Chondrocyte (in vitro differentiated cells): ENCODE measurements at regions not wholly inside any gene's neighbourhood (a gene's known extent, or its start where the extent isn't known, plus 50 kb on each side); places are given as distances from the start of the nearest gene placed in this dataset.
"Not testable (repeated sequence)": the region's sequence is repeated elsewhere in the genome, so short reads cannot be mapped to it uniquely, and the experiment has no call there.

Experiments
- DNase-seq: peaks from one replicate; pipeline ENCODE4 v3.0.0; 2021; ENCODE audit warnings: mixed read lengths, low spot score
- H3K27ac Mint-ChIP-seq: one replicate; pipeline ENCODE4 v1.8.0; 2021; ENCODE audit warnings: mild to moderate bottlenecking, moderate library complexity, mixed read lengths; ENCODE audit not compliant: unreplicated experiment
- H3K27me3 Mint-ChIP-seq: 2 replicates; pipeline ENCODE4 v1.8.0; 2021; ENCODE audit warnings: low read depth, mixed read lengths
- H3K36me3 Mint-ChIP-seq: 2 replicates; pipeline ENCODE4 v1.8.0; 2021; ENCODE audit warnings: low read depth, mixed read lengths
- H3K4me1 Mint-ChIP-seq: 2 replicates; pipeline ENCODE4 v1.8.0; 2021; ENCODE audit warnings: low read depth, mild to moderate bottlenecking, mixed read lengths
- H3K4me3 Mint-ChIP-seq: one replicate; pipeline ENCODE4 v1.8.0; 2021; ENCODE audit warnings: mild to moderate bottlenecking, moderate library complexity, mixed read lengths; ENCODE audit not compliant: unreplicated experiment
- H3K9me3 Mint-ChIP-seq: 2 replicates; pipeline ENCODE4 v1.8.0; 2021; ENCODE audit warnings: low read depth, mixed read lengths
- TF ChIP-seq, protein P1 (sequence below): fragments of 200-600 bp; sonication (generic); IDR thresholded peaks from 2 replicates; pipeline ENCODE4 v1.5.0; 2021; ENCODE audit warnings: antibody characterized with exemption, mild to moderate bottlenecking, moderate library complexity

- TF ChIP-seq, protein P1, sequence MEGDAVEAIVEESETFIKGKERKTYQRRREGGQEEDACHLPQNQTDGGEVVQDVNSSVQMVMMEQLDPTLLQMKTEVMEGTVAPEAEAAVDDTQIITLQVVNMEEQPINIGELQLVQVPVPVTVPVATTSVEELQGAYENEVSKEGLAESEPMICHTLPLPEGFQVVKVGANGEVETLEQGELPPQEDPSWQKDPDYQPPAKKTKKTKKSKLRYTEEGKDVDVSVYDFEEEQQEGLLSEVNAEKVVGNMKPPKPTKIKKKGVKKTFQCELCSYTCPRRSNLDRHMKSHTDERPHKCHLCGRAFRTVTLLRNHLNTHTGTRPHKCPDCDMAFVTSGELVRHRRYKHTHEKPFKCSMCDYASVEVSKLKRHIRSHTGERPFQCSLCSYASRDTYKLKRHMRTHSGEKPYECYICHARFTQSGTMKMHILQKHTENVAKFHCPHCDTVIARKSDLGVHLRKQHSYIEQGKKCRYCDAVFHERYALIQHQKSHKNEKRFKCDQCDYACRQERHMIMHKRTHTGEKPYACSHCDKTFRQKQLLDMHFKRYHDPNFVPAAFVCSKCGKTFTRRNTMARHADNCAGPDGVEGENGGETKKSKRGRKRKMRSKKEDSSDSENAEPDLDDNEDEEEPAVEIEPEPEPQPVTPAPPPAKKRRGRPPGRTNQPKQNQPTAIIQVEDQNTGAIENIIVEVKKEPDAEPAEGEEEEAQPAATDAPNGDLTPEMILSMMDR: no peak
- Mint-ChIP-seq H3K27me3 (no peaks in the 10 kb centered on the region), H3K4me3 (no peak overlapping the region), H3K9me3 (peaks cover 1% of the 10 kb centered on the region), H3K4me1 (peaks cover 5% of the 10 kb centered on the region), H3K27ac (peak overlapping the region; percentile 34), H3K36me3 (no peaks in the 10 kb centered on the region)
- no peak for DNase-seq
These were observed 134.9 kb upstream of the CACNA2D1 start for GRCh38 chr7:82578430-82578829.

GRCh38 chr7:82572195-82572880, 128.8 kb upstream of the CACNA2D1 start:
- H3K9me3 Mint-ChIP-seq: no peaks in the 10 kb centered on the region
- H3K27me3 Mint-ChIP-seq: no peaks in the 10 kb centered on the region
- DNase-seq: no peak
- H3K36me3 Mint-ChIP-seq: no peaks in the 10 kb centered on the region
- TF ChIP-seq, protein P1: peak; percentile 98
- H3K27ac Mint-ChIP-seq: no peak overlapping the region
- peaks cover 6% of the 10 kb centered on the region for H3K4me1 Mint-ChIP-seq
- H3K4me3 Mint-ChIP-seq: peak overlapping the region; percentile 47

GRCh38 chr7:82571047-82571446, 127.5 kb upstream of the CACNA2D1 start:
- DNase-seq, H3K27ac Mint-ChIP-seq, H3K36me3 Mint-ChIP-seq, H3K27me3 Mint-ChIP-seq, H3K4me3 Mint-ChIP-seq, H3K9me3 Mint-ChIP-seq: not testable (repeated sequence)
- peaks cover 15% of the 10 kb centered on the region for H3K4me1 Mint-ChIP-seq

GRCh38 chr7:82567841-82568240, 124.3 kb upstream of the CACNA2D1 start:
- Mint-ChIP-seq H3K36me3 (peaks cover 2% of the 10 kb centered on the region), H3K4me1 (peaks cover 20% of the 10 kb centered on the region), H3K4me3 (no peak overlapping the region), H3K9me3 (no peaks in the 10 kb centered on the region), H3K27me3 (no peaks in the 10 kb centered on the region), H3K27ac (no peak overlapping the region)
- TF ChIP-seq, protein P1: no peak
- no peak for DNase-seq

DNA sequence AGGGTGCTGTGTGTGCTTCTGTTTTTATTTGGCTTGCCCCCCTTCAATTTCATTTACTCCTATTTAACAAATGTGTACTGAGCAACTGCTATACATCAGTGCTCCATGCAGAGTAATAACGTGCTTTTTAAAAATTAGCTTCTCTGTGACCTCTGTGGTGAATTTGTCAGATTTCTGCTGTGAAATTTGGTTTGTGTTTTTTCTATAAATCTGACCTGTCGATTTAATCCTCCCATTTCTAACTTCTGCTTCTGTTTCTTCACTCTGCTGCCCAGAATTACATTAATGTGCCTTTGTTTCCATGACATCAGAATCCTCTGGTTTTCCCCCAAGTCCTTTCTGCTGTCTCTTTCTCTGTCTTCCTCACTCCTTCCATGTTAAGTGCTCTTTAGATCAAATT, 123.8 kb upstream of the CACNA2D1 start:
- no peak for DNase-seq
- Mint-ChIP-seq H3K27me3 (no peaks in the 10 kb centered on the region), H3K36me3 (peaks cover 2% of the 10 kb centered on the region), H3K9me3 (no peaks in the 10 kb centered on the region), H3K27ac (no peak overlapping the region), H3K4me3 (no peak overlapping the region), H3K4me1 (peaks cover 24% of the 10 kb centered on the region)
- TF ChIP-seq, protein P1: no peak

DNA sequence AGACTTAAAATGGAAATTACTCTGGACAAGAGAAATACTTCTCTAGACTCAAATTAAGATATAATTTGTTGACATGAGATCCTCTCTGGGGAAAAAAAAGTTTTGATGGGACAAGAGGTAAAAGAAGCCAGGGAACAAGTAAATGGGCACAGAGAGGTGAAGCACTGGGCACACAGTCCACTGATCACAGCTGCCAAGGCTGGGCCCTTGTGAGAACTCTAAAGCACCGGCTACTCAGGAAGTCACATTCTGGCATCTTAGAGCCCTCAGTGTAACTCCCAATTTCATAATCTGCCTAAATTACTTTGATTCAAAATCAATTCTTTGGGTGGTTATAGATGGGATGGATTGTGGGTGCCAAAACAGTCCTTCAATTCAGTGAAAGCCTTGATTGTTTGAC, 123.2 kb upstream of the CACNA2D1 start:
- no peak for DNase-seq
- Mint-ChIP-seq H3K36me3 (peaks cover 2% of the 10 kb centered on the region), H3K4me3 (no peak overlapping the region), H3K4me1 (peaks cover 20% of the 10 kb centered on the region), H3K27ac (no peak overlapping the region), H3K27me3 (no peaks in the 10 kb centered on the region), H3K9me3 (no peaks in the 10 kb centered on the region)
- TF ChIP-seq, protein P1: no peak
